ENCODE measurements at regions not wholly inside any gene's neighbourhood (a gene's known extent, or its start where the extent isn't known, plus 50 kb on each side); places are given as distances from the start of the nearest gene placed in this dataset.

GRCh38 chr12:102611995-102612394 is 131.6 kb upstream of the IGF1 start:
- in situ Hi-C loops (cut with MboI; ENCODE audit: low pct_ligation_motif_present in 1 of 4, low pct_unique_long_range_greater_than_20kb in 1 of 4, low sequenced_read_pairs in 3 of 4) = no loop called here
- no peaks in the 10 kb centered on the region for H3K36me3 ChIP-seq
- intact Hi-C loops (cut with DNase I; ENCODE audit: low total_unique reads) = no loop called here
- no peaks in the 10 kb centered on the region for H3K4me1 ChIP-seq
- no peak for DNase-seq
- H3K27ac ChIP-seq = no peak overlapping the region
- H3K27me3 ChIP-seq = no peaks in the 10 kb centered on the region
- no peak overlapping the region for H3K4me3 ChIP-seq
- TF ChIP-seq POLR2AphosphoS5 (IDR thresholded peaks at IDR 0.05) = no peak
- TF ChIP-seq POLR2A (IDR thresholded peaks at IDR 0.05) = no peak
- no peak for TF ChIP-seq CTCF (IDR thresholded peaks at IDR 0.05)
- TF ChIP-seq EP300 (IDR thresholded peaks at IDR 0.05; ENCODE audit: low read depth) = no peak
- no peaks in the 10 kb centered on the region for H3K9me3 ChIP-seq
- WGBS, 2 donors (ENCODE audit: low coverage in 1 of 2) = 63 to 86% methylated on average over 1 of the region's 1 CpG

GRCh38 chr12:102609996-102610395 is 129.6 kb upstream of the IGF1 start:
- Histone ChIP-seq H3K4me3 (no peak overlapping the region), H3K36me3 (no peaks in the 10 kb centered on the region), H3K4me1 (no peaks in the 10 kb centered on the region), H3K27me3 (no peaks in the 10 kb centered on the region), H3K9me3 (peaks cover 0 to 5% of the 10 kb centered on the region in 2 donors), H3K27ac (no peak overlapping the region)
- in situ Hi-C loops (cut with MboI; ENCODE audit: low pct_ligation_motif_present in 1 of 4, low pct_unique_long_range_greater_than_20kb in 1 of 4, low sequenced_read_pairs in 3 of 4) (no loop called here), intact Hi-C loops (cut with DNase I; ENCODE audit: low total_unique reads) (no loop called here)
- WGBS, 2 donors (ENCODE audit: low coverage in 1 of 2) = 38 to 78% methylated on average over 1 of the region's 1 CpG
- DNase-seq = no peak
- TF ChIP-seq POLR2A (IDR thresholded peaks at IDR 0.05) (no peak), EP300 (IDR thresholded peaks at IDR 0.05; ENCODE audit: low read depth) (no peak), CTCF (IDR thresholded peaks at IDR 0.05) (no peak), POLR2AphosphoS5 (IDR thresholded peaks at IDR 0.05) (no peak)

GRCh38 chr12:102603021-102603420 is 122.7 kb upstream of the IGF1 start:
- WGBS, 2 donors (ENCODE audit: low coverage in 1 of 2) = 40 to 75% methylated on average over 1 to 2 of the region's 2 CpGs
- intact Hi-C loops (cut with DNase I; ENCODE audit: low total_unique reads) = no loop called here
- TF ChIP-seq CTCF (IDR thresholded peaks at IDR 0.05) = no peak
- no peak for TF ChIP-seq POLR2A (IDR thresholded peaks at IDR 0.05)
- TF ChIP-seq POLR2AphosphoS5 (IDR thresholded peaks at IDR 0.05) = no peak
- TF ChIP-seq EP300 (IDR thresholded peaks at IDR 0.05; ENCODE audit: low read depth) = no peak
- DNase-seq = no peak
- peaks cover 0 to 5% of the 10 kb centered on the region in 2 donors for H3K9me3 ChIP-seq
- no peak overlapping the region for H3K4me3 ChIP-seq
- no peaks in the 10 kb centered on the region for H3K36me3 ChIP-seq
- no peaks in the 10 kb centered on the region for H3K4me1 ChIP-seq
- in situ Hi-C loops (cut with MboI; ENCODE audit: low pct_ligation_motif_present in 1 of 4, low pct_unique_long_range_greater_than_20kb in 1 of 4, low sequenced_read_pairs in 3 of 4) = no loop called here
- H3K27ac ChIP-seq = no peak overlapping the region
- no peaks in the 10 kb centered on the region for H3K27me3 ChIP-seq

GRCh38 chr12:102602521-102602920 is 122.2 kb upstream of the IGF1 start:
- 41% methylated on average over 1 of the region's 1 CpG; no CpG with 5 or more reads in 1 of the 2 donors for WGBS, 2 donors (ENCODE audit: low coverage in 1 of 2)
- Histone ChIP-seq H3K27me3 (no peaks in the 10 kb centered on the region), H3K27ac (no peak overlapping the region), H3K4me1 (no peaks in the 10 kb centered on the region), H3K4me3 (no peak overlapping the region), H3K36me3 (no peaks in the 10 kb centered on the region), H3K9me3 (peaks cover 0 to 5% of the 10 kb centered on the region in 2 donors)
- in situ Hi-C loops (cut with MboI; ENCODE audit: low pct_ligation_motif_present in 1 of 4, low pct_unique_long_range_greater_than_20kb in 1 of 4, low sequenced_read_pairs in 3 of 4) (no loop called here), intact Hi-C loops (cut with DNase I; ENCODE audit: low total_unique reads) (no loop called here)
- no peak for DNase-seq
- TF ChIP-seq POLR2A (IDR thresholded peaks at IDR 0.05) (no peak), CTCF (IDR thresholded peaks at IDR 0.05) (no peak), EP300 (IDR thresholded peaks at IDR 0.05; ENCODE audit: low read depth) (no peak), POLR2AphosphoS5 (IDR thresholded peaks at IDR 0.05) (no peak)
